HG03520 (cell line): ENCODE measurements at regions not wholly inside any gene's neighbourhood (a gene's known extent, or its start where the extent isn't known, plus 50 kb on each side); places are given as distances from the start of the nearest gene placed in this dataset.

ENCODE experiments used
- ATAC-seq: cut with Tn5 transposase; IDR thresholded peaks from one replicate; pipeline ENCODE4 v1.9.1; 2021; ENCODE audit warnings: mild to moderate bottlenecking, moderate library complexity; ENCODE audit not compliant: unreplicated experiment

- ATAC-seq = no peak
Observed at GRCh38 chr18:78677483-78678317, 301.9 kb upstream of the SALL3 start.

DNA sequence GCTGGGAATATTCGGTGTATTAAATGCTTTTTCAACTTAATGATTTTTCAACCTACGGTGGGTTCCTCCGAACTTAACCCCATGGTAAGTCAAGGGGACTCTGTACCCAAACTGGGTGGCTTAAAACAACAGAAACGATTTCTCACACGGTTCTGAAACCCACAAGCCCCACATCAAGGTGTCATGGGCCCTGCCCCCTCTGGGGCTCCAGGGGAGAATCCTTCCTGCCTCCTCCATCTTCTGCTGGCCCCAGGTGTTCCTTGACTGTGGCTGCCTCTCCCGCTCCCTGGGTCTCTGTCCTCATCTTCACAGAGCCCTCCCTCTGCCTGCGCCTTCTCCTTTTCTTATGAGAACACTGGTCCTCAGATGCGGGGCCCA is 301.3 kb upstream of the SALL3 start:
- ATAC-seq = no peak

GRCh38 chr18:78679031-78679430 is 300.6 kb upstream of the SALL3 start:
- no peak for ATAC-seq

DNA sequence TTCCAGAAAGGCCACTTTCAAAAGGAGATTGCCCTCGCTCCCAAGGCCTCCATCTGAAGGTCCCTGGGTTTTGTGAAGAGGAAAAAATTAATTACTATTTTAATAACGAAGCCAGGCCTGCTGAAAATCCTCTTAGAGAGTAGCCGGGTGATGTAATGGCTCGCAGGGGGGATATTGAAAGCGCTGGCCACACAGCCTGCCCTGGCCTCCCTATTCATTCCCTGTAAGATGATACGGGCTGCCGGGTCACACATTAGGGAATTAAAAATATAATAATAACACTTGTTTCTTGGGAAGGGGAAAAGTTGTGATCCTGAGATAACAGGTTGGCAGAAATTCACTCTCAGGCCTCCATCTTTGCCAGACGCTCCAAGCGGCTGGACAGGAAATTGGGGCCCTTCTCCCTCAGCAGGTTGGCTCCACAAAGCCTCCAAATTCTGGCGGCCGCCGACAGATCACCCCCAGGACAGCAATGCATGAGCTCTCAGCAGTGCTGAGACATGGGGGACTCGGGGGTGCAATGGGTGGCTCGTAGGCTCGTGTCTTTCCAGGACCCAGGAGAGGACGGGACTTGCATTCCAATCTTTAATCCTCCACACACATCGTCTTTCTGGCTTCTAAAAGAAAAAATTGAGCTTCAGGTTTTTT is 299.9 kb upstream of the SALL3 start:
- ATAC-seq = no peak

DNA sequence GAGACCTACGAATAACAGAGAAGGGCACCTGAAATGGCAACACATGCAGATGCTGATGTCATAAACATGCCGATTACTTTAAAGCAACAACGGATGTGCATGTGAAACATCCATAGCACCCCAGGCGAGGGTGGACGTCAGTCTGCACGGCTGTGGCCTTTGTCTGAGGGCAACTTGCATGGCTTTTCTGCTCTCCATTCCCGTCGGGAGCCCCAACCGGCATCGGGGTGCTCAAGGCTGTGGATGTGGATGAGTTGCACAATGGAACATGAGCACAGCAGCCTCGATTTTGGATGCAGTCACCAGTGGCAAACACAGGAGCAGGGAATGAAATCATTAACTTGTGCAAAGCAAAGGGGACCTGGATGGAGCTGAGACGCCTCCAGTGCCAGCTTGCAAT is 298.2 kb upstream of the SALL3 start:
- no peak for ATAC-seq

- ATAC-seq = no peak
Observed at GRCh38 chr18:78681934-78682333, 297.7 kb upstream of the SALL3 start.

GRCh38 chr18:78682716-78683115 is 296.9 kb upstream of the SALL3 start:
- ATAC-seq = no peak

DNA sequence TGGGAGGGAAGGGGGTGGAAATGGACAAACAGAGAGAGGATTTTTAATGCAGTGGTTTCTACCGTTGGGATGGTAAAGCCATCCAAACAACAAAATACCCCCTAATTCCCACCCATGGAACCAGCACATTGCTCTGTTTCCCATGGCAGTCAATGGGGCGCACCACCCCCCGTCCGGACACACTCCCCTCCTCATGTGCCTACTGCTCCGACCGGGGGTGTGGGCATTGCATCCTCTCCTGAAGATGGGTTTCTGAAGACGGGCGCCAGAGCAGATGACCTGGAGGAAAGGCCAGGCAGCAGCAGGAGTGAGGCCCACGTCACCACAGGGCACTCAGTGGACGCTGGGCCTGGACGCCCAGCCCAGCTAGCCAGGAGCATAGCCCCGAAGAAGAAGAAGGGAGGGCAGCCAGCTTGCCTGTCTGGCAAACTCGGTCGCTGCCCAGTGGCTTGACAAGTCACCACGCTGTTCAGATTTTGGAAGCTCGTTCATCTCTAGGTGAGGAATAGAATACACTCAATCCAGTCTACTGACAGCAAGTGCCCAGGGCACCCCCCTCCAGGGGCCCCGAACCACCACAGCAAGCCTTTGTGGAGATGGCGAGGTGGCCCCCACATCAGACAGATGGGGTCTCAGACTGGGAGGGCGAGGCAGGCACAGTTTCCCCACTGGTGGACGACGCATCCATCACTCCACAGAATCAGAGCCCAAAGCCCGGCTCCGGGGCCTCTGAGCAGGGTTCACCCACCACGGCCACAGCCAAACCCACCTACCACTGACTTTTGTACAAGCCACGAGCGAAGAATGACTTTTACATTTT is 296.2 kb upstream of the SALL3 start:
- no peak for ATAC-seq

- ATAC-seq = no peak
Observed at GRCh38 chr18:78685250-78685979, 294.2 kb upstream of the SALL3 start.

DNA sequence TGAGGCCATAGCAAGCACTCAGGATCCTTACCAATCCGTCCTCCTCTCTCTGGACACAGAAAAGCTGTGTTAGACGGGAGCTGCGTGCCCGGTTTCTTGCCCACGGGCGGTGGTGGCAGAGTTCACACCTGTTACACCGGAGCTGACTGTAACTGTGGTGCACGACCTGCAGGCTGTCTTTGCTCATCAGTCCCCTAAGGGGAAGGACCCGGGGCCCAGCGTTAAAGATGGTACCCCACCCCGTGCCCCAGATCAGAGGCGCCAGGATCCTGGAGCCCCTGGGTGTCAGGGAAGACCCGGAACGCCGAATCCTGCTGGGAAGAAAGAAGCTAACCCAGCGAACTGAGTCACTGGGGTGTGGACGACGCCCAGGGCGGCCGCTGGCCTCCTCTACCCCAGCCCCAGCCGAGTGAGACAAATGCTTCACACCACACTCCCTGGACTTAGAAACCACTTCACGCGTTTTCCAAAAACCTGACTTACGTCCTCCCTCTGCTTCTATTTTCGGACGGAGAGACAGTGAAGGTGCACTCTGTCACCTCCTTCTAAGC is 293.6 kb upstream of the SALL3 start:
- ATAC-seq = no peak

DNA sequence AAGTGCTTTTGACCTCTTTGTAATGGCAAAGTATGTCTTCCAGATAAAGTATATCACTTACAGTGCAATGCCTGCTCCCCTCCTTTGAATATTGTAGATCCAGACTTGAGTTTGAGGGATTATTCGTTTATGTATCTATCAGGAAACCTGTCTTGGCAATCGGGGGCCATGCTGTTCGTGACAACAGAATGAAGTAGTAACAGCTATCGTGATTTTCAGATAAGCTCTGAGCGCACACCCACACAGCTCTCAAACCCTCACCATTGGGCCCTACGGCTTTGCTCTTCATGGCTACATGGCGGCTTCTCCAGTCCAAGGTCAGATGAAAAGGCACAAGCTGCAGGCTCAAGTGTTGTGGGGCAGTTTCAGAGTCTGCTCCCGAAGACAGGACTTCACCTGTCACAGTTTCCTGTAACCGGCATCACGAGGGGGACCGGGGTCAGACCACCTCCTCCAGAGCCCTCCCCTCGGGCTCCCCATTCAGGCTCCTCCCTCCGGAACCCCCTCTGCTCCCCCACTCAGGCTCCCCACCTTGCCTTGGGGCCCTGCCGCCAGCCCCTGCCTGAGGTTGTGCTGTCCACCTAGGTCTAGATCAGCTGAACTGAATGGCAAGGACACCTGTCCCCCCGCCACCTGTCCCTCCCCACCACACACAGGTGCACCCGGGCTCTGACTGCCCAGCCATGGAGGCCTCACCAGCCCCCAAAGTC is 292.5 kb upstream of the SALL3 start:
- ATAC-seq = no peak

DNA sequence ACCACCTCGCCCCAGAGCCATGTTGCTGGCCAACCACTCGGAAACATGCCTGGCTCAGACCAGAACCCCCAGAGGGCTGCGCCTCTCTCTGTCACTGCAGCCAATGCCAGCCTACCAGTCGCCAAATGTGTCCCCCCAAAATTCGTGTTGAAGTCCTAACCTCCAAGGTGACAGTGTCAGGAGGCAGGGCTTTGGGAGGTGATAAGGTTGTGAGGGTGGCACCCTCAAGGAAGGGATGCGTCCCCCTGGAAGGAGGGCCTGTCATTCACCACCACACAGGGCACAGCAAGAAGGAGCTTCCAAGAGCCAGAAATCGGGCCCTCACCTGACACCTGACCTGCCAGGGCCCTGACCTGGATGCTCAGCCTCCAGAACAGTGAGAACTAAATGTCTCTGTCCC is 291.9 kb upstream of the SALL3 start:
- ATAC-seq = no peak

DNA sequence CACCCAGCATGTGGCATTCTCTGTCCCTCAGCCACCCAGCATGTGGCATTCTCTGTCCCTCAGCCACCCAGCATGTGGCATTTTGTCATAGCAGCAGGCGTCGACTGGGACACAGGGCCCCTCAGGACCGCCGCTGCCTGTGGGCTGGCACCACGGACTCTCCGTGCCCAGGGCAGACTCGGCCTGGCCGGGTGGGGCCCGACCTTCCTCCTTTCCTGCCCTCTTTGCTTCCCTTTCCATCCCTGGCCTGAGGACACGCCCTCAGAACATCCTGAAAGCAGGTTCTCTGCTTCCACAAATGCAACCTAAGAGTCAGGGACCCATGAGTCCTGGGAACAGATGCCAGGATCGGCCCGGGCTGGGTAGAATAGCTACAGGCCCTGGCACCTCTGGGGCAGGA is 291.4 kb upstream of the SALL3 start:
- no peak for ATAC-seq

DNA sequence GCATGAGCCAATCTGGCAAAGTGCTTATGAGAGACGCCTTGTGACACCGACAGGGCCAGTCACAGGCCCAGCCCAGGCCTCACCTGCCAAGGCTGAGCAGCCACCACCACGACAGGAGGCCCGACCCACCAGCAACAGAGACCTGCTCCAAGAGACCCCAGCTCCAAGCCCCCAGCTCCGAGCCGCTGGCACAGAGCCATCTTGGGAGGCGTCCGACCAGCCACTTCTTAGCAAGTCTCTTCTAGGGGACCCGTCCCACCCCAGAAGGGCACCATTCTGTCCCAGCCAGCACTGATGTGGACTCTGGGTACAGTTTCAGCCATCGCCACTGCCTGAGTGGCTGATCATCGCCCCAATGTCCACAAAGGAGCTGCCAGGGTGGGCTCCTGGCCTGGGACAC is 290.7 kb upstream of the SALL3 start:
- no peak for ATAC-seq

DNA sequence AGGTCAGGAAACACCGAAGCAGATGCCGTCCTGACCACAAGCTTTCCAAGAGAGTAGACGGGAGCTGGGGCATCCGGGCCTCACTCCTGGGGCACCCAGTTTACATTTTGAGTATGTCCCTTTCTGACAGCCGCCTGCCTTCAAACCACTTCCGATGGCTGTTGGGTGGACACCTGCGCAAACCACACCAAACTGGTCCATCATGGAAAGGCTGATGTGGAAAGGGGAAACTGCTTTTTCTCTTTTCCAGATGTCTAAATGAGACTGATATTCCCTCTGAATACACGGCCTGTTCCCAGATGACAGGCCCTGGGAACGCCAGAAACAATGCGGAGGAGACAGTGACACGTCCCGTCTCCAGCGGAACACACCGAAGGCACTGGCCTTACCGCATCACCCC is 290.0 kb upstream of the SALL3 start:
- no peak for ATAC-seq

DNA sequence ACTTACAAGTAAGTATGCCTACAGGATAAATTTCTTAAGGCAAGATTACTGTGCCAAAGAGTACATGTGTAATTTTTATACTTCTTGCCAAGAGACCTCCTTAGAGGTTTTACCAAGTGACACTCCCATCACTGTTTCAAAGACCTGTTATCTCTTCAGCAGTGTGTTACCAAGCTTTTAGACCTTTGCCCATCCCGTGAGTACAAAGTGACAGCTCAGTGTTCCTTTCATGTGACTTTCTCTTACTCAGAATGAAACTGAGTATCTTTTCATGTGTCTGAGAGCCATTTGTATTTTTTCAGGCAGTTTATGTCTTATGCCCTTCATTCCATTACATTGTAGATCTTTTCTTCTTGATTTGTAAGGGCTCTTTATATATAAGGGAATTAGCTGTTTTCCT is 287.5 kb upstream of the SALL3 start:
- no peak for ATAC-seq

GRCh38 chr18:78693429-78693828 is 286.2 kb upstream of the SALL3 start:
- no peak for ATAC-seq

GRCh38 chr18:78696698-78697435 is 282.8 kb upstream of the SALL3 start:
- no peak for ATAC-seq

DNA sequence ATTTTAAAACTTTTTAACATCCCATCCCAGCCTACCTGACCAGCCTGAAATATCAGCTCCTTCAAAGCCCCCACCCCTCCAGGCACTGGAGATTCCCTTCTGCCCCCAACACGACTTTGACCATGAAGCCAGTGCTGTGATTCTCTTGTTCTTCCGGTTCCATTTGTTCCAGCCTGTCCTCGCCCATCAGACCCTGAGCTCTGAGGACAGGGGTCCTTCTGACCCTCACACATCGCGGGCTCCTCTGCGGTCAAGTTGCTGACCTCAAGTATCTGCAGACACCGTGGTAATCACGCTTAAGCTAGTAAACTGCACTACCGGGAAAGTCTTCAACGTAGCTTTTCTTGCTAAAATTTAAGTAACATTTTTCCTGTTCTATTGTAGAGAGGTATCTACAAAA is 282.2 kb upstream of the SALL3 start:
- no peak for ATAC-seq

GRCh38 chr18:78698914-78699313 is 280.7 kb upstream of the SALL3 start:
- ATAC-seq = no peak
